IMR-90 (cell line): ENCODE measurements at regions not wholly inside any gene's neighbourhood (a gene's known extent, or its start where the extent isn't known, plus 50 kb on each side); places are given as distances from the start of the nearest gene placed in this dataset.

Experiments
- ATAC-seq: fragments of 200-7000 bp; cut with Tn5 transposase; 2 replicates; pipeline ENCODE4 v1.9.1; 2020; ENCODE audit warnings: low read depth, mild to moderate bottlenecking, moderate library complexity
- BruUV-seq: library from RNA; stranded (reverse); fragments of 400-500 nt; replicated peaks from 2 replicates; lab custom pipeline; 2021; lab: Mats Ljungman, UMichigan
- CTCF ChIA-PET: fragments of 300-600 bp; formaldehyde crosslinking; extraction: SDS; loops from one replicate; lab custom pipeline; 2021; ENCODE audit warnings: antibody characterized with exemption; lab: Yijun Ruan, JAX
- POLR2A ChIA-PET: fragments of 300-600 bp; sonication (Branson Sonifier 250); formaldehyde crosslinking; loops from one replicate; lab custom pipeline; 2022; ENCODE audit warnings: antibody characterized with exemption; ENCODE audit not compliant: unreplicated experiment; lab: Charles Lee
- DNase-seq: peaks from one replicate; pipeline ENCODE4 v3.0.0; 2013
- H2AFZ ChIP-seq: replicated peaks from 2 replicates; pipeline ENCODE3; 2013; ENCODE audit warnings: low read length, mild to moderate bottlenecking; ENCODE audit not compliant: poor library complexity
- H2AK5ac ChIP-seq: 2 replicates; pipeline ENCODE4 v1.6.1; 2013; ENCODE audit warnings: low read depth, low read length, inconsistent platforms
- H2AK9ac ChIP-seq: replicated peaks from 2 replicates; pipeline ENCODE3; 2013; ENCODE audit warnings: mild to moderate bottlenecking, low read depth, low read length, moderate library complexity; ENCODE audit not compliant: poor library complexity
- H2BK120ac ChIP-seq: 2 replicates; pipeline ENCODE4 v1.6.1; 2013; ENCODE audit warnings: low read depth, low read length, inconsistent platforms
- H2BK15ac ChIP-seq: 3 replicates; pipeline ENCODE4 v1.6.1; 2013; ENCODE audit warnings: low read depth, low read length, inconsistent platforms
- H2BK20ac ChIP-seq: 2 replicates; pipeline ENCODE4 v1.6.1; 2013; ENCODE audit warnings: low read depth, mild to moderate bottlenecking, inconsistent platforms, low read length, moderate library complexity
- H2BK5ac ChIP-seq: 2 replicates; pipeline ENCODE4 v1.6.1; 2013; ENCODE audit warnings: mild to moderate bottlenecking, low read depth, low read length, inconsistent platforms; ENCODE audit not compliant: poor library complexity, severe bottlenecking
- H3K14ac ChIP-seq: replicated peaks from 2 replicates; pipeline ENCODE4 v1.6.1; 2013; ENCODE audit warnings: low read depth, low read length, inconsistent platforms
- H3K18ac ChIP-seq: 2 replicates; pipeline ENCODE4 v1.6.1; 2013; ENCODE audit warnings: low read depth, low read length, control low read depth
- H3K23ac ChIP-seq: 2 replicates; pipeline ENCODE4 v1.6.1; 2013; ENCODE audit warnings: low read depth, low read length, inconsistent platforms
- H3K27ac ChIP-seq: 2 replicates; pipeline ENCODE4 v1.5.1; 2013; ENCODE audit warnings: mild to moderate bottlenecking, control low read depth, low read length; ENCODE audit not compliant: insufficient read depth
- H3K27me3 ChIP-seq: 2 replicates; pipeline ENCODE4 v1.6.1; 2013; ENCODE audit warnings: low read length; ENCODE audit not compliant: control insufficient read depth, insufficient read depth
- H3K36me3 ChIP-seq: 2 replicates; pipeline ENCODE4 v1.6.1; 2013; ENCODE audit warnings: low read length, mixed read lengths; ENCODE audit not compliant: control insufficient read depth, insufficient read depth
- H3K4ac ChIP-seq: 2 replicates; pipeline ENCODE4 v1.6.1; 2013; ENCODE audit warnings: low read depth, low read length, inconsistent platforms
- H3K4me1 ChIP-seq: 2 replicates; pipeline ENCODE4 v1.6.1; 2013; ENCODE audit warnings: low read length, mixed read lengths; ENCODE audit not compliant: control insufficient read depth, insufficient read depth
- H3K4me2 ChIP-seq: 2 replicates; pipeline ENCODE4 v1.6.1; 2013; ENCODE audit warnings: low read depth, mild to moderate bottlenecking, control low read depth, low read length, moderate library complexity
- H3K4me3 ChIP-seq: 2 replicates; pipeline ENCODE4 v1.5.1; 2013; ENCODE audit warnings: low read depth, mild to moderate bottlenecking, control low read depth, low read length, moderate library complexity; ENCODE audit not compliant: insufficient read depth
- H3K56ac ChIP-seq: 2 replicates; pipeline ENCODE4 v1.6.1; 2013; ENCODE audit warnings: low read length, inconsistent platforms; ENCODE audit not compliant: insufficient read depth; ENCODE audit errors: extremely low read depth
- H3K79me1 ChIP-seq, 2 experiments: 2 replicates each; pipeline ENCODE4 v1.6.1; 2013; ENCODE audit warnings: low read length in 2 of 2, inconsistent platforms in 1 of 2, low read depth in 1 of 2
- H3K9ac ChIP-seq: 2 replicates; pipeline ENCODE4 v1.6.1; 2013; ENCODE audit warnings: low read depth, low read length, control low read depth
- H3K9me1 ChIP-seq: 2 replicates; pipeline ENCODE4 v1.6.1; 2013; ENCODE audit warnings: low read length, inconsistent platforms; ENCODE audit not compliant: insufficient read depth
- H3K9me3 ChIP-seq: 2 replicates; pipeline ENCODE4 v1.6.1; 2013; ENCODE audit warnings: low read length; ENCODE audit not compliant: control insufficient read depth, insufficient read depth
- H4K20me1 ChIP-seq: 2 replicates; pipeline ENCODE4 v1.6.1; 2013; ENCODE audit warnings: low read length, inconsistent platforms; ENCODE audit not compliant: insufficient read depth
- H4K5ac ChIP-seq: 2 replicates; pipeline ENCODE4 v1.6.1; 2013; ENCODE audit warnings: mild to moderate bottlenecking, low read depth, low read length, control low read depth
- H4K8ac ChIP-seq, 2 experiments: 2 replicates each; pipeline ENCODE4 v1.6.1; 2013; ENCODE audit warnings: low read depth in 2 of 2, low read length in 2 of 2, control low read depth in 1 of 2, inconsistent platforms in 1 of 2
- H4K91ac ChIP-seq: 2 replicates; pipeline ENCODE4 v1.6.1; 2013; ENCODE audit warnings: low read depth, low read length, inconsistent platforms; ENCODE audit not compliant: insufficient read depth
- BHLHE40 ChIP-seq: fragments of 150-350 bp; IDR thresholded peaks from 2 replicates; pipeline ENCODE4 v1.6.1; 2016; ENCODE audit warnings: mild to moderate bottlenecking, low read depth, low read length
- CEBPB ChIP-seq: IDR thresholded peaks from 2 replicates; pipeline ENCODE4 v1.6.1; 2012; ENCODE audit warnings: low read depth, low read length, improper control_type of control experiment
- CHD1 ChIP-seq: IDR thresholded peaks from 2 replicates; pipeline ENCODE4 v1.6.1; 2012; ENCODE audit warnings: low read depth, low read length, improper control_type of control experiment
- FOS ChIP-seq: fragments of 150-350 bp; IDR thresholded peaks from 2 replicates; pipeline ENCODE4 v1.6.1; 2016; ENCODE audit warnings: low read depth, low read length
- MAFK ChIP-seq: IDR thresholded peaks from 2 replicates; pipeline ENCODE4 v1.6.1; 2012; ENCODE audit warnings: low read depth, low read length, improper control_type of control experiment
- MAZ ChIP-seq: IDR thresholded peaks from 2 replicates; pipeline ENCODE4 v1.6.1; 2012; ENCODE audit warnings: low read depth, mild to moderate bottlenecking, low read length, improper control_type of control experiment, moderate library complexity, borderline replicate concordance
- MXI1 ChIP-seq: IDR thresholded peaks from 2 replicates; pipeline ENCODE4 v1.6.1; 2012; ENCODE audit warnings: low read depth, mild to moderate bottlenecking, low read length, moderate library complexity, borderline replicate concordance
- NFE2L2 ChIP-seq: fragments of 150-350 bp; IDR thresholded peaks from 2 replicates; pipeline ENCODE4 v1.6.1; 2016; ENCODE audit warnings: low read depth, mild to moderate bottlenecking, low read length
- POLR2A ChIP-seq: IDR thresholded peaks from 2 replicates; pipeline ENCODE4 v1.6.1; 2012; ENCODE audit warnings: mild to moderate bottlenecking, low read depth, low read length
- RAD21 ChIP-seq: IDR thresholded peaks from 2 replicates; pipeline ENCODE4 v1.6.1; 2012; ENCODE audit warnings: low read length, improper control_type of control experiment
- RCOR1 ChIP-seq: IDR thresholded peaks from 2 replicates; pipeline ENCODE4 v1.6.1; 2012; ENCODE audit warnings: mild to moderate bottlenecking, low read length, improper control_type of control experiment; ENCODE audit not compliant: insufficient replicate concordance
- RFX5 ChIP-seq: IDR thresholded peaks from 2 replicates; pipeline ENCODE4 v1.8.0; 2012; ENCODE audit warnings: low read depth, mild to moderate bottlenecking, low read length, moderate library complexity
- SMC3 ChIP-seq: fragments of 150-350 bp; IDR thresholded peaks from 2 replicates; pipeline ENCODE4 v1.6.1; 2016; ENCODE audit warnings: low read depth, mild to moderate bottlenecking, antibody characterized with exemption, low read length, moderate library complexity
- WGBS, 2 experiments: methylation state at CpG; one replicate each; pipeline versions ENCODE4 v1.1.5 to v1.1.7; 2013; ENCODE audit warnings: missing lambda C conversion rate in 2 of 2; ENCODE audit not compliant: insufficient read length in 1 of 2; ENCODE audit errors: extremely low coverage in 2 of 2; 5-methylcytosine and 5-hydroxymethylcytosine counted together
- dilution Hi-C: fragments of 300-500 bp; cut with HindIII; formaldehyde crosslinking; loops from one replicate; pipeline ENCODE4 v1.14.3; 2018; ENCODE audit warnings: low sequenced_read_pairs; ENCODE audit not compliant: unreplicated experiment
- in situ Hi-C: fragments of 300-500 bp; cut with MboI; formaldehyde crosslinking; loops from 3 replicates; pipeline ENCODE4 v1.14.3; 2019; ENCODE audit warnings: low sequenced_read_pairs, inconsistent platforms, mixed read lengths
- intact Hi-C: fragments of 100-400 bp; cut with micrococcal nuclease; formaldehyde crosslinking; loops from 2 replicates; pipeline ENCODE4 v1.10.0; 2022
- TF ChIP-seq, protein P1 (sequence below): conservative IDR thresholded peaks from 2 replicates; pipeline ENCODE4 v1.5.1; 2012; ENCODE audit warnings: mild to moderate bottlenecking, low read depth, low read length, improper control_type of control experiment
- TF ChIP-seq, protein P2 (sequence below): fragments of 150-350 bp; IDR thresholded peaks from 2 replicates; pipeline ENCODE4 v1.6.1; 2017; ENCODE audit warnings: mild to moderate bottlenecking, antibody characterized with exemption, low read length, low read depth
- TF ChIP-seq, protein P3 (sequence below): fragments of 150-350 bp; IDR thresholded peaks from 2 replicates; pipeline ENCODE4 v1.6.1; 2016; ENCODE audit warnings: low read depth, mild to moderate bottlenecking, low read length, moderate library complexity, borderline replicate concordance

DNA sequence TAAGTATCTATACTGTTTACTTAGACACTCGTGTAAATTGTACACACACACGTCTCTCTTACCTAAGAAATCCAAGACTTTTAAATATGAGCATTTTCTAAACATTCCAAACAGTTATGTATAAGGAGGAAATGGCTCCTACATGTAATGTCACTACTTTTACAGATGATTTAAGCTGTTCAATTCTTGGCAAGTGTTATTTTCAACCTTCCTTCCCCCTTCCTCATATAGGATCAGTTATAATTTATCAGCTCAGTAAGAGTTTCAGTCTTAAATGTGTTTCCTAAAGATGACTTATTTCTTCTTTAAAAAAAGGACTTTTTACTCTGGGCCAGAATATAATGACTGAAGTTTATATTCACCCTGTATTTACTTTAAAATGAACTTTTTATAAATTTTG is 601.1 kb downstream of the ANKRD50 start:
- TF ChIP-seq, protein P1, sequence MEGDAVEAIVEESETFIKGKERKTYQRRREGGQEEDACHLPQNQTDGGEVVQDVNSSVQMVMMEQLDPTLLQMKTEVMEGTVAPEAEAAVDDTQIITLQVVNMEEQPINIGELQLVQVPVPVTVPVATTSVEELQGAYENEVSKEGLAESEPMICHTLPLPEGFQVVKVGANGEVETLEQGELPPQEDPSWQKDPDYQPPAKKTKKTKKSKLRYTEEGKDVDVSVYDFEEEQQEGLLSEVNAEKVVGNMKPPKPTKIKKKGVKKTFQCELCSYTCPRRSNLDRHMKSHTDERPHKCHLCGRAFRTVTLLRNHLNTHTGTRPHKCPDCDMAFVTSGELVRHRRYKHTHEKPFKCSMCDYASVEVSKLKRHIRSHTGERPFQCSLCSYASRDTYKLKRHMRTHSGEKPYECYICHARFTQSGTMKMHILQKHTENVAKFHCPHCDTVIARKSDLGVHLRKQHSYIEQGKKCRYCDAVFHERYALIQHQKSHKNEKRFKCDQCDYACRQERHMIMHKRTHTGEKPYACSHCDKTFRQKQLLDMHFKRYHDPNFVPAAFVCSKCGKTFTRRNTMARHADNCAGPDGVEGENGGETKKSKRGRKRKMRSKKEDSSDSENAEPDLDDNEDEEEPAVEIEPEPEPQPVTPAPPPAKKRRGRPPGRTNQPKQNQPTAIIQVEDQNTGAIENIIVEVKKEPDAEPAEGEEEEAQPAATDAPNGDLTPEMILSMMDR, result no peak
- TF ChIP-seq MAFK (no peak), CHD1 (no peak), RAD21 (no peak), FOS (no peak), RCOR1 (no peak), POLR2A (no peak), SMC3 (no peak), NFE2L2 (no peak), RFX5 (no peak), BHLHE40 (no peak), CEBPB (no peak), MAZ (no peak), MXI1 (no peak)
- TF ChIP-seq, protein P2, sequence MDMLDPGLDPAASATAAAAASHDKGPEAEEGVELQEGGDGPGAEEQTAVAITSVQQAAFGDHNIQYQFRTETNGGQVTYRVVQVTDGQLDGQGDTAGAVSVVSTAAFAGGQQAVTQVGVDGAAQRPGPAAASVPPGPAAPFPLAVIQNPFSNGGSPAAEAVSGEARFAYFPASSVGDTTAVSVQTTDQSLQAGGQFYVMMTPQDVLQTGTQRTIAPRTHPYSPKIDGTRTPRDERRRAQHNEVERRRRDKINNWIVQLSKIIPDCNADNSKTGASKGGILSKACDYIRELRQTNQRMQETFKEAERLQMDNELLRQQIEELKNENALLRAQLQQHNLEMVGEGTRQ, result no peak
- TF ChIP-seq, protein P3, sequence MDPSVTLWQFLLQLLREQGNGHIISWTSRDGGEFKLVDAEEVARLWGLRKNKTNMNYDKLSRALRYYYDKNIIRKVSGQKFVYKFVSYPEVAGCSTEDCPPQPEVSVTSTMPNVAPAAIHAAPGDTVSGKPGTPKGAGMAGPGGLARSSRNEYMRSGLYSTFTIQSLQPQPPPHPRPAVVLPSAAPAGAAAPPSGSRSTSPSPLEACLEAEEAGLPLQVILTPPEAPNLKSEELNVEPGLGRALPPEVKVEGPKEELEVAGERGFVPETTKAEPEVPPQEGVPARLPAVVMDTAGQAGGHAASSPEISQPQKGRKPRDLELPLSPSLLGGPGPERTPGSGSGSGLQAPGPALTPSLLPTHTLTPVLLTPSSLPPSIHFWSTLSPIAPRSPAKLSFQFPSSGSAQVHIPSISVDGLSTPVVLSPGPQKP, result no peak
- dilution Hi-C loops (no loop called here), intact Hi-C loops (loop anchor here (1.0 to 10.0 kb wide), 6 partner anchors 339 to 1177 kb away; no protein-coding TSS in a partner anchor), in situ Hi-C loops (no loop called here)
- peak overlapping the region; percentile 10; the same call in 1 of the 2 replicates for H3K18ac ChIP-seq
- peak overlapping the region; percentile 87 for H2BK120ac ChIP-seq
- ChIA-PET CTCF (interaction anchor here (2.2 kb wide), 1 partner anchor 984 kb away, joined by 5 read pairs; no protein-coding TSS in a partner anchor), POLR2A (no interaction called here)
- H2BK5ac ChIP-seq, result peak overlapping the region; percentile 35
- no peak overlapping the region for H2AFZ ChIP-seq
- BruUV-seq, result no TSS peak
- no peak for ATAC-seq
- DNase-seq, result no peak
- no peaks in the 10 kb centered on the region for H3K9me1 ChIP-seq
- H3K79me1 ChIP-seq, result no peaks in the 10 kb centered on the region
- H3K27me3 ChIP-seq, result no peaks in the 10 kb centered on the region
- H4K91ac ChIP-seq, result no peak overlapping the region
- H3K4me1 ChIP-seq, result no peaks in the 10 kb centered on the region; the same call in 1 of the 2 replicates
- WGBS, 2 experiments, result no CpG with 5 or more reads among the region's 2 CpGs
- no peak overlapping the region for H3K56ac ChIP-seq
- no peaks in the 10 kb centered on the region for H3K36me3 ChIP-seq
- H3K14ac ChIP-seq, result no peak overlapping the region
- 0 out of 3 replicates have a peak overlapping the region, but pooled peaks have one; percentile 98 for H2BK15ac ChIP-seq
- H3K27ac ChIP-seq, result peak overlapping the region; percentile 17; the same call in 1 of the 2 replicates
- no peak overlapping the region for H3K4me3 ChIP-seq
- H2AK9ac ChIP-seq, result no peak overlapping the region
- no peak overlapping the region; a peak in 1 of 4 replicates for H4K8ac ChIP-seq
- no peak overlapping the region for H2BK20ac ChIP-seq
- H4K5ac ChIP-seq, result no peak overlapping the region
- H3K23ac ChIP-seq, result no peak overlapping the region
- H3K4me2 ChIP-seq, result no peak overlapping the region
- no peak overlapping the region for H3K9ac ChIP-seq
- H3K9me3 ChIP-seq, result no peaks in the 10 kb centered on the region
- H3K4ac ChIP-seq, result no peak overlapping the region
- no peak overlapping the region for H2AK5ac ChIP-seq
- no peaks in the 10 kb centered on the region for H4K20me1 ChIP-seq
